ENCODE measurements at regions not wholly inside any gene's neighbourhood (a gene's known extent, or its start where the extent isn't known, plus 50 kb on each side); places are given as distances from the start of the nearest gene placed in this dataset.

DNA sequence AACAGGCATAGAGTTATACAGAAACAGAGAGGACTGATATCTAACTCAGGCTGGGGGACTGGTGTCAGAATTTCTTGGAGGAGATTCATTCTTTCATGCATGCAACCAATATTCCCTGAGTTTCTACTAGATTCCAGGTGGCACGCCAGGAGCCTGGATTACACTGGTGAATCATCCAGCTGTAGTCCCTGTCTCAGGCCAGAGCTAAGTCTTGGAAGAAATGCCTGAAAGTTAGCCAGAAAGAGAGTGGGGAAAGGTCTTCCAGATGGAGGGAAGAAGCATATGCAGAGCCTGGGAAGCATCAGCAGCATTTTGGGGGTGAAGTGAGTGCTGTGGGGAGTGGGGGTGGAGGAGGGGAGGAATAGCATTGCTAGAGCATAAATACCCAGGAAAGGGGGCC, 239.1 kb downstream of the OMA1 start:
- DNase-seq: no peak

DNA sequence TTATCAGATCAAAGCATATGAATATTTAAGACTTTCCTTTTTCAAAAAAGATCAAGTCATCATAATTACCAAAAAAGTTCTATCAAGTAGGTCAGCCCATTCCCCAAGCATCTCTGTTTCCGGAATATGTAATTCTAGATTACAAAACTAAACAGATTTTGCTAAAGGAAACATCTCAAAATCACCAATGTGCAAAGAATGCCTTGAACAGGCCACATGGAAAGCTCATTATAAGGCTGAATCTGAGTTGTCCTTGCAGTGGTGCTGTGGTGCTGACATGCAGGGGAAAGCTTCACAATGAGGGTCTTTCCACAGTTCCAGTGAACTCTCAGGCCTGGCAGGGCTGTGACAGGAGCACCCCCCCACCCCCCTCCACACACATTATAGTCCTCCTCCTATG, 240.9 kb downstream of the OMA1 start:
- no peak for DNase-seq

DNA sequence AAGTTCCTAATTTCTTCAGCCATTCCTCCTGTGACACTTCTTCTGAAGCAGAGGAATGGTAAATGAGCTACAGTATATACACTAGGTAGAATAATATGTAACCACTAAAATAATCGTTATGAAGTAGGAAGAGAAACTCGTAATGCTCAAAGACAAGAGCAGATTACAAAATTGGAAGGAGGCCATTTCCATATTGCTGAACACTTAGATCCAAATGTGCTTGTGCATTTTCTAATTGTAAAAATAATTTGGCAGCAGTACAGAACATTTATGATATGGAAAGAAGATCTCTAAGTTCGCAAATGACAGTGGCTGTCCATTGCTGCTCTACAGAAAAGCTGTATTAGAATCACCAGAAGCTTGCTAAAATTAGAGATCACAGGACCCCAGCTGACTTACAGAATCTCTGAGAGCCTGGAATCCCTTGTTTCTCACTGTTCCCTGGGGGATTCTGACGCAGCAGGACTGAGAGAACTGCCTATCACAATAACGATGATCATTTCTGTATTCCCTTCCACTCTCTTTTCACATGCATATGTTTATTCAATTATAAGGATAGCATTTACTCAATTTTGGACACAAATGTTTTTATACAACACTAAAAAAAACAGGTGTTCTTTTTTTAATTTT, 242.1 kb downstream of the OMA1 start:
- no peak for DNase-seq

DNA sequence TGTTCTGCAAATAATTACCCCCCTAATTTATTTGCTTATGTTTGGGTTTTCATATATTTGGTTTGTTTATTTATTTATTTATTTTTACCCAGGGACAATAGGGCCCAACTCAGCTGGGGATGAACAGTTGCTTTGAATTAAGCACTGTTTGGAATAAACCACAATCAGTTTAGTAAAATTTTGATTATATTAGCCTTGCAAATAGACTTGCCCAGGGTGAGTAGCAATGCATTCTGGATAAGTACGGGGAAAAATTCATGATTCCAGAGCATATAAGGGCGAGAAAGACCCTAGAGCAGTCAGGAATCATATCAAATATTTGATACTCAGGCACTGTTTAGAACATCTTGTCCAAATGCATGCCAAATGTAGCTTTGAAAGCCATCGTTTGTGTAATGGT, 242.7 kb downstream of the OMA1 start:
- no peak for DNase-seq

DNA sequence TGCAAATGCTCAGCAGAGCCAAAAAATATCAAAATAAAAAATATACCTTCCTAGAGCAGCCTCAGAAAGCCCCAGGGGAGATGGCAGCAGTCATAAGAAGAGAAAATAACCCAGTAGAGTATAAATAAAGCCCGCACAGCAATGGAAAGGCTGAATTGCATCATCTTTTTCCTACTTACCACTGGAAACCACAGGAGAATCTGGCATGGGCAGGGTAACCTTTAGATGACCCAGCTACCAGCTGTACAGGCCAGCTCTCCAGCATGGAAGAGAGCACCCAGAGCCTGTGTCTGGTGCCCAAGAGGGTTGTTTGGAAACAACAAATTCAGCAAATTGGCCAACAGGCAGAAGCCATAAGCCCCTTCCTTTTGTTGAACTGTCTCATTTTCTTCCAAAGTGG, 253.1 kb downstream of the OMA1 start:
- no peak for DNase-seq

DNA sequence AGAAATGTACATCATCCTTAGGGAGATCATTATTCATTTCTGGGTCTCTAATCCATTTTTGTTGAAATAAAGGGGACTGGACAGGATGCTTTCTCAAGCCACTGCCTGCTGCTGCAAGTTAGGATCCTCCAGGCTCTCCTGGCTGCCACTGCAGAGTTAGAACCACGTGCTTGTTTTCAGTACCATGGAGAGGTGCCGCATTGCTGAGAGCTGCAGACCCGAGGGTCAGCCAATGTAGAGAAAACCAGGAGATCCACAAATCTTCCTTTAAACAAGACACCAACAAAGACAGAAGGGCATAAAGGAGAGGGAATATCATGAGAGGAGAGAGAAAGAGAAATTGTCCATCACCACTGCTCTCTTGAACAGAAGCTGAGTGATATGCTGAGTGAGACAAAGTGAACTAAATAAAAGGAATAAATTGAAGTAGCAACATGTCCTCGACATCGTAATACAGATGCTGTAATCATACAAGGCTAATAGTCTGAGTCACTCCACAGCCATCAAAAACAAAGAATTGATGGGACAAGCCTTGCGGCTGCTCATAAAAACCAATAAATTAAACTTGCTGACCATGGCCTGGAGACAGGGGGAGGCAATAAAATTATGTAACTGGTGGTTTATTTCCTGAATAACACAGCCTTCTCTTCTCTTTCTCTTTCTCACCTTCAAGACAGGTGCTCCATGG, 255.7 kb downstream of the OMA1 start:
- DNase-seq: no peak

DNA sequence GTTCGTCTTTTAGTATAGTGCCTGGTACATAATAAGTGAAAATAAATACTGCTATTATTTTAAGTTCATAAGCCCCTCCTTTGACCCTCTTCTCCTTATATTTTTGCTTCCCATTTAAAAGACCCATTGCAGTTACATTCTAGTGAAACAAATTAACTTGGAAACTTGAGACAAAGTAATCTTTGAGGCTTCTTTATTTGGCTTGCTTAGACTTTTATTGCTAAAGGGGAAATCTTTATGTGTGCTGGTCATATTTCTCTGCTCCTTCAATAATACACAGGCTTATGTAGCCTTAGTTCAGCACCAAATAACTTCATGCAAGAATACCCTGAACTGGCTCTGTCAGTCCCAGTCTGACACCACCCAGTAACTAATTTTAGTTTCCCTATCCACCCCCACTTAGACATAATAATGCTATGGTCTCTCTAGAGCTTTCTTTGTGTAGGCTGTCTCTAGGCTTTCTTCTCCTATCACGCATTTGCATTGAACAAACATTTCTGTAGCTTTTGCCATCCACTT, 257.8 kb downstream of the OMA1 start:
- DNase-seq: no peak

DNA sequence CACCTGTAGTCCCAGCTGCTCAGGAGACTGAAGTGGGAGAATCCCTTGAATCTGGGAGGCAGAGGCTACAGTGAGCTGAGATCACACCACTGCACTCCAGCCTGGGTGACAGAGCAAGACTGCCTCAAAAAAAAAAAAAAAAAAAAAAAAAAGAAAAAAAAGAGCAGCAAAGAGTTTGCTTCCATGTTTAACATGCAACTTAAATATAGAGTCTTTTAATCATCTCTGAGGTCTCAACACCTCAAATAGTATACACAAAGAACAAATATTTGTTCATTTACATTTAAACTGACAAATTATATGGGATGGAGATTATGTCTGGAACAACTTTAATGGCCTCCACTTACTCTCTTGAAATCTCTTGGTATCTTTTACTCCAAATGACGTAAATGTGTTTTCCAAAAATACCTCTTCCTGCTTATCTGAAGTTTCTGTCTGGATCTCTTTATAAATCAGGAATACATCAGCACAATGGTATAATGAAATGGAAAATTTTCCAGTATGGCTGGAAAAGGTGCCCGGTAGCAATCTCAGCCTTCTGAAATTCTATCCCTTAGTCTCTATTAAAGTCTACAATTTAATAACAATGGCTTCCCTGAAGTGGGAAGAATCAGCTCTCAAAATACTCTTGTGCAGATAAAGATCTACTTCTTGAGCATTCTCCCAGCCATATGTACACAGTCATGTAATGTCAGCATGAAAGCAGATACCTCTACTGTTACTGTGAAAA, 258.5 kb downstream of the OMA1 start:
- DNase-seq: no peak

DNA sequence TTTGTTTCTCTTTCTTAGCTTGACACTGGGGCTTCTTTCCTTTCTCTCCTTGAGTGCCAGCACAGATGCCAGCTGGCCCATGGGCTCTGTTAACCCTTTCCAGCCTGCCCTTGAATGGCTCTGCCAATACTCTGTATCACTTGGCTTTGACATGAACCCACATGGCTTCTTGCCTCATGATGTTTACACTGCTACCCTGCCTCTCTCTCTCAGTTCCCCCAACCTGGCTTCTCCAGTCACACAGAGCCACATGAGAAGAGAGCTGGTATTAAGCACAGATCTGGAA, 262.4 kb downstream of the OMA1 start:
- no peak for DNase-seq

DNA sequence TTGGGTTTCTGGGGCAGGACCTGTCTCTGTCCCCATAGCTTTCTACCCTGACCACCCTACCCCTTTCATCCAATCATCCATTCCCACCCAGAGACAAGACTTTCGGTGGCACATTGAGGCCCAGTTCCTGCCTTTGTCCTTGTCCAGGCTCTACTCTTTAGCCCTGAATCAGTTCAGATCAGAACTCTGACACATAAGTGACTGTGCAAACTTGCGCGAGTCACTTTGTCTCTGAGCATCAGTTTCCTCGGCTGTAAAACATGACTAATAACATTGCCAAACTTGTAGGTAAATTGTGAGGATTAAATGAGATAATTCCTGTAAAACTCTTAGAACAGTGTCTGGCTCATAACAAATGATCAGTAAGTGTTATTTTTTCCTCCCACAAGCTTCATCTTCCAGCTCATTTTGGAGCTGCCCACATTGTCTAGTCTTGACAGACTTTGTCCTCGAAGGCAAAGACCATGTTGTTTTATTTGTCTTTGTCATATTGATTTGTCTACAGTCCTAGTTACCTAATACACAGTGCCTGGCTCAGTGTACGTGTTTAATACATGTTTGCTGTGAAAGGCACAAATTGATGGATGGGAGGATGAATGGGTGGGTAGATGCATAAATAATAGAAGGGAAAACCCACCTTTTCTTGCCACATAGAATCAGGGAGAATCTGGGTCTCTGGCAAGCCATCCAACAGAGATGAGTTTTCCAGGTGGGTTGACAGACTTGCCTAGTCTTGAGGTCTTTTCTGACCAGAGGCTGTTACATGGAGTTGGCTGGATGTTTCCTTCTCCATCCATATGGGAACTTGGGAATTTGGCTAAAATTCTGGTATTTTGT, 262.9 kb downstream of the OMA1 start:
- DNase-seq: no peak

DNA sequence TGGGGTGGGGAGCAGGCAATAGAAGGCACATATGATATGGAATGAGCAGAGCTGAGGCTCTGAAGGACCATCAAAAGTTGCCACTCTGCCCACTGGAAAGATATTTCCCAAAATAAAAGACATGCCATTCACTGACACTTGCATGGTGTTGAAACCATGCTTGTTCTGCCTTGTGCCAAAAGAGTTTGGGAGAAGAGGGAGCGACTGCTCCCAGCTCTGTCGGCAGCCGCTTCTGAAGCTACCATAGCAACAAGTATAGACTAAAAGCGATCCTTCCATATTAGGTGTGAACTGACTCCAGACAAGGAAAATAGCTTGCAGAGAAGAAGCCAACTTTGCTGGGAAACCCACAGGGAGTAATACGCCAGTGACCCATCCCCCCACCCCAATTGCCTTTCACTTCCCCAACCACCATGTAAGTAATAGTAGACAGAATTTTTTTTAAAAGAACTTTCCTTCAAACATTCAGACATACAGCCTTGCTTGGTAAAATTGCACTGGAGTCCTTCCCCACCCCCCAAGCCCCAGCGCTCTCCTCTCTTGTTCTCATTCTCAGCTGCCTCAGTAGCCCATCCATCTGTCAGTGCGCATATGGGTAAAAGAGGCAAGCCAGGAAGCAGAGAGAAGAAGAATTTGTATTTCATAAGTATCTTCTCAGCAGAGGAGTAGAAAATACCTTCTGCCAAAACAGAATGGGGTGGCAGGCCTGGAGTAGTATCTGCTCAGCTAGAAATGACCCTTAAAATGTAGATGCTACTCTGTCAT, 263.7 kb downstream of the OMA1 start:
- DNase-seq: no peak

DNA sequence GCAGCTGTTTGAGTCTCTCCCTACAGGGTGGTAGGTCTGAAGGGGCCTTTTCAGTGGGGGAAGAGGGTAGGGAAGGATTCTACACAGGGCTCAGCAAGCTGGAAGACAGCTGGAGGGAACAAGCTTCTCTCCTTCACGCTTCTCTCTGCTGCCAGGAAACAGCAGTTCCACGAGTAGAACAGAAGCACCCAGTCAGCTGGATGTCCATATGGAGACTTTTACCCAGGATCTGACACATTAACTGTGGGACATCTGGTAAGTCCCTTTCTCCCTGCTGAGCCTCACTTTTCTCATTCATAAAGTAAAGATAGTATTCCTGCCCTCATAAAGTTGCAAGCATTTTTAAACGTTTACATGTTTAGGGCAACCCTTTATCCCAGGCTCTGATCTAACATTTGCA, 280.3 kb downstream of the OMA1 start:
- DNase-seq: no peak

DNA sequence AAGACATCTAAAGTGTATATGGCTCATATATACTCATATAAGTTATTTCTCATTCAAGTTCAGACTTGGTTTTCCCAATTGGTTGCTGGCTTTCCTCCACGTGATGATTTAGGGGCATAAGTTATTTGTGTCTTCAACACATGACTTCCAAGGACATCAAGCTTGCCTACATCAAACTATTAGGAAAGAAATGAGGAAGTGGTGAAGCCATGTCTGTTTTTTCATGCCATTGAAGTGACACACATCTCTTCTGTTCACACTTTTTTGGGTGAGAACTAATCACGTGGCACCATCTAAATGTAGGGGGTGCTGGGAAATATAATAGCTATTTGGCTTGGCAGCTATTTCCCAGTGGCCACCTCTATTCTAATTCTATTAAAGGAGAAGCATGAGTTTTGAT, 282.1 kb downstream of the OMA1 start:
- no peak for DNase-seq

DNA sequence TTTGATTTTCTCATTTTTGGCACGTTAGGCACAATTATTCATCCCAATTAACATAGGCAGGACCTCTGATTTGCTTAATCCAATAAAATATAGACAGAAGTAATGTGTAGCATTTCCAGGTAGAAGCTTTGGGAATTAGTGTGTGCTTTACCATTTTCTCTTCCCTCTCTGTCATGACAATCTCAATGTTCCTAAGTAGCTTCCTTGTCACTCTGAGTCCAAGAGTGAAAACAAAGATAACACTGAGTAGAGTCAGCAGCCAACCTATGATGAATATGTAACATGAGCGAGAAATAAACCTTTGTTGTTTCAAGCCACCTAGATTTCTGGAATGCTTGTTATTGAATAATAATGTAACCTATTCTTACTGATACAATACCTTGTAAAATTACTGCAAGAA, 283.8 kb downstream of the OMA1 start:
- DNase-seq: no peak

DNA sequence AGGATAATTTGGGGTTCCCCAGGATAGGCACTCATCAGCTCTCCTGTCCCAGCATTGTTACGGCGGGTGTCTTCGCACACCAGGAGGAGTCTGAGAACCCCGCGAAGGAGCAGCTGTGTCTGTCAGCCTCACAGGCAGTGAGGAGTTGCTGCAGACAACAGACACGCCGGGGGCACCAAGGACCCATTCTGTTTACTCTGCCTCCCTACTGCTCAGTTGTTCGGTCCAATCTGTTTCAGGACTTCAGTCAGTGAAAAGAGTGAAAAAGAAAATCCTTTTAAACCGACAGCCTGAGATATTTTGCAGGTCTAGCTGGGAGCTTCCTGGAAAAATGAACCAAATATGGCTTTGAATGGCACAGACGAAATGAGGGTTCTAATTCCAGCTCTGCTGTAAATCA, 288.4 kb downstream of the OMA1 start:
- no peak for DNase-seq

DNA sequence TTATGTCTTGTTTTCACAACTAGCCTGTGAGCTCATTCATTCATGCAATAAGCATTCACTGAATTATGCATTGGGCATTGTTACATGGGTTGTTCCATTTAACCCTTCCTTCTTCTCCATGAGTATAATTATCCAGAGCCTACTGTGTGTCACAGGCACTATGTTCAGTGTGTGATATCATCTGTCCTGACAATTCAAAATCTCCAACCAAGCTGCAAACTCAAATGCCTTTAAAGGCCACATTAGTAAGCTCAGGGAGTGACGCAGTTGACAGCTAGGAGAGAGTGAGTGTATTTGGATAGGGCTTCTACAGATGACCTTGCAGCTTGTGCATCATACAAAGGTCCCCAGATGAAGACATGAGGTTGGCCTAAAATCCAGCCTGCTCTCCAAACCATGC, 289.5 kb downstream of the OMA1 start:
- no peak for DNase-seq

DNA sequence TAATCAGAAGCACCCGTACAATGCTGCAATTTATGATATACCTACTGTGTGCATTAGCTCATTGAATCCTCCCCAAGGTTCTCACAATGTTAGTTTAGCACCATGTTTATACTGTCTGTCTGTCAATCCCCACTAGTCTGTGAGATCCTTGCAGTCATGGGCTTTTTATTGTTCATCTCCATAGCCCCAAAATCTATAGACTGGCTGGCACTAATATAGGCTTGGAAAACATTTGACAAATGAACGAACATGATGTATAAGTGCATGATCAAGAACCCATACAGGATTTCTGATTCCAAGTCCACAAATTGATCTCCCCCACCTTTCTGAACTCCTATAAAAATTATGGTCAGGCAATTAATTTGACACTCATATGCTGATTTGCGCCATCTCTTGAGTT, 290.0 kb downstream of the OMA1 start:
- DNase-seq: no peak

DNA sequence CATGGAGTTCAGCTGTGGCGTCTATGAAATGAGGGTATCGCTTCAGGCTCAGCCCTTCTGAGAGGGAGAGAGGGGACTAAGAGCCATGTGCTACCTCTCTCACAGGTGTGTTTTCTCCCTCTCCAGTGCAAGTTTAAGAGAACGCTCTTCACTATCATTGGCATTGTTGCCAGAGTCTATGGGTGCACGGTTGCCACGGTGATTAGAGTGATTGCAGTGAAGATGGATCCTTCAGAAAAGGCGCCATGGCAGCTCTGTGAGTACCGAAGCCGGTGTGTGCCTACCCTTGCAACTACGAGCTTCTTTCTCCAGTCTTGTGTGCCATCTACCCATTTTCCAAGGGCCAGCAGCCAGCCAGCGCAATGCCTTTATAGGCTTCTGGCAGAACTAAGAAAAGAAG, 290.5 kb downstream of the OMA1 start:
- no peak for DNase-seq

DNA sequence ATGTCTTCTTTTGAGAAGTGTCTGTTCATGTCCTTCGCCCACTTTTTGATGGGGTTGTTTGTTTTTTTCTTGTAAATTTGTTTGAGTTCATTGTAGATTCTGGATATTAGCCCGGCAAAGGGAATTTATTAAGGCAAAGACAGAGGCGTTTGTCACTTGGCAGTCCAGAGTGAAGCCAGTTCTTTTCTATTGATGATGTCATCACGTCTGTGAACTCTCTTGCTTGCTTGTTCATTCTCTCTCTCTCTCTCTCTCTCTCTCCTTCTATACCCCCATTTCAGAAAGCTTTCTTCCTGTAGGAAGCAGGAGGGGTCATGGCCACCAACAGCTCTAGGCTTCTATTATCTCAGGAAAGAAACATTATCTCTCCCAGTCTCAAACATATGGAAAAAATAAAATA, 291.3 kb downstream of the OMA1 start:
- no peak for DNase-seq

DNA sequence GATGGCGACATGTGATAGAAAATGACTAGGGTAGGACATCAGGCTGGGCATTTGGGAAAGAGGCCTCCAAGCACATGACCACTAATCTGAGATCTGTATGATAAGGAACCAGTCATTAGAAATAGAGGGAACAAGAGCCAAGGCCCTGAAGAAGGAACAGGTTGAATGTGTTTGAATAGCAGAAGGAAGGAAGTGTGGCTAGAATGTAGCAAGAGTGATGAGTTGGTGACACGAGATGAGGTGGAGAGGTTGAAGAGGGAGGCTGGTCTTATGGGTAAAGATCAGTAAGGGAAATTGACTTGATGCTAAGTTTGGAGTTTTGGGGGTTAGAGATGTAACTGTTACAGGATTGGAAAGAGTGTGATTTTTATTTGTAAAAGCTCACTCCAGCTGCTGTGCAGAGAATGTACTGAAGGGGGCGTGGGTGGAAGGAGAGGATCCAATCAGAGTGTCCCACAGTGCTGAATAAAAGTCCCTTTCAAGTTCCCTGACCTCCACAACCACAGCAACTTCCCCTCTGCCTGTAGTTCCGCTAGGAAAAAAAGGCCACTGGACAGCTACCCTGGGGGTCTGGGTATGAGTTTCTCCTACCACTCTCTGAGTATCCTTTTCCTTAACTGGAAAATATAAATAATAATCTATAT, 295.0 kb downstream of the OMA1 start:
- DNase-seq: no peak

DNA sequence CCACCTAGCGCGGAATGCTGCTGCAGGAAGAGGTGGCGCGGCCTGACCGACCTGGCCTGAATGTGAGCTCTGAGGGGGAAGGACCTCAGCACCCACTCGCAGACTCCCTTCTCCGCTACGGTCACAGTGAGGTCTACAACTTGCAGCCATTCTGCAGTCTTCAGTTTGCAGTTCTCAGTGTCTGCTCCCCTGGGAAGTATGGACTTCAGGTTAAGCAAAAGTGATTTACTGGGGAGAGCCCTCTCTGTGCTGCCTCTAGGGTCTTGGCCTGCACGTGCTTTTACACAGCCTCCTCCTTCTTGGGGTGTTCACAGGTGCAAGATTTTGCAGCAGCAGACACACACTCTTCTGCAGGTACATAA, 296.0 kb downstream of the OMA1 start:
- no peak for DNase-seq
